ENCODE measurements at regions not wholly inside any gene's neighbourhood (a gene's known extent, or its start where the extent isn't known, plus 50 kb on each side); places are given as distances from the start of the nearest gene placed in this dataset.

DNA sequence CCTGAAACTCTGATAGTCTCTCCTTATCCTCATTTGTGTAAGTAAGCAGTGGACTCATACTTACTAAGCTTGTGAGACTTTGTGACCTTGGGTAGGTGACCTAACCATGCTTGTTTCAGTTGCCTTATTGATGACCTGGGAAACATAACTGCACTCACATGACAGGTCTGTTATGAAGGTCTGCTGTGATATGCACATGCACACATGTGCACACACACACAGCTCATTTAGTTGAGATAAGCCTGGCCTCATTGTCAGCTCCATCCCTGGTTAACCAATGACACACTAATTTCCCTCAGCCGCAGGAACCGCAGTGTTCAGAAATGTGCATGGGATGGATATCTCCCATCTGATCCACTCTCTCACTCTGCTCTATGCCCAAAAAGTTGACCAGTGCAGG, 177.2 kb downstream of the GPAM start:
- in situ Hi-C loops (cut with MboI; ENCODE audit: low sequenced_read_pairs, unreplicated experiment): no loop called here
- TF ChIP-seq, protein P1, sequence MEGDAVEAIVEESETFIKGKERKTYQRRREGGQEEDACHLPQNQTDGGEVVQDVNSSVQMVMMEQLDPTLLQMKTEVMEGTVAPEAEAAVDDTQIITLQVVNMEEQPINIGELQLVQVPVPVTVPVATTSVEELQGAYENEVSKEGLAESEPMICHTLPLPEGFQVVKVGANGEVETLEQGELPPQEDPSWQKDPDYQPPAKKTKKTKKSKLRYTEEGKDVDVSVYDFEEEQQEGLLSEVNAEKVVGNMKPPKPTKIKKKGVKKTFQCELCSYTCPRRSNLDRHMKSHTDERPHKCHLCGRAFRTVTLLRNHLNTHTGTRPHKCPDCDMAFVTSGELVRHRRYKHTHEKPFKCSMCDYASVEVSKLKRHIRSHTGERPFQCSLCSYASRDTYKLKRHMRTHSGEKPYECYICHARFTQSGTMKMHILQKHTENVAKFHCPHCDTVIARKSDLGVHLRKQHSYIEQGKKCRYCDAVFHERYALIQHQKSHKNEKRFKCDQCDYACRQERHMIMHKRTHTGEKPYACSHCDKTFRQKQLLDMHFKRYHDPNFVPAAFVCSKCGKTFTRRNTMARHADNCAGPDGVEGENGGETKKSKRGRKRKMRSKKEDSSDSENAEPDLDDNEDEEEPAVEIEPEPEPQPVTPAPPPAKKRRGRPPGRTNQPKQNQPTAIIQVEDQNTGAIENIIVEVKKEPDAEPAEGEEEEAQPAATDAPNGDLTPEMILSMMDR (IDR thresholded peaks at IDR 0.05; ENCODE audit: borderline replicate concordance, control extremely low read depth, extremely low read depth, insufficient read depth, missing control alignments): no peak
- no peak for DNase-seq (ENCODE audit: low spot score)

DNA sequence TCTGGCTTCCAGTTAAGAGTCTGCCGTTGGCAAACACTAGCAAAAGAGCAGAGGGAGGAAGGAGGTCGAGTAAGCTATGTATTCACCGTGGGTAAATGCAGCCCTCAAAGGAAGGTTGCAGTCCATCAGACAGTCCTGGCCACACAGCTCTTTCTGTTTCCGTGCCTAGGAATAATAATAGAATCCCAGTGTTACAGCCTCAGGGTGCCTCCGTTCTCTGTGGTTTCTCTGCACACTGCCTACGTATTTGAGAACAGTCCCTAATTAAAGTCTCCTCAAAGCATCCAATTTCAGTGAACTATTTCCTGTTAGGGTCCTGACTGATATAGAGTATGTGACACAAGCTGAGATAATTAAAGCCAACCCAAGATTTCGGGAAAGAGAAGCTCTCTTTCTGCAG, 176.7 kb downstream of the GPAM start:
- TF ChIP-seq, protein P1 (IDR thresholded peaks at IDR 0.05; ENCODE audit: borderline replicate concordance, control extremely low read depth, extremely low read depth, insufficient read depth, missing control alignments): no peak
- no peak for DNase-seq (ENCODE audit: low spot score)
- in situ Hi-C loops (cut with MboI; ENCODE audit: low sequenced_read_pairs, unreplicated experiment): no loop called here

DNA sequence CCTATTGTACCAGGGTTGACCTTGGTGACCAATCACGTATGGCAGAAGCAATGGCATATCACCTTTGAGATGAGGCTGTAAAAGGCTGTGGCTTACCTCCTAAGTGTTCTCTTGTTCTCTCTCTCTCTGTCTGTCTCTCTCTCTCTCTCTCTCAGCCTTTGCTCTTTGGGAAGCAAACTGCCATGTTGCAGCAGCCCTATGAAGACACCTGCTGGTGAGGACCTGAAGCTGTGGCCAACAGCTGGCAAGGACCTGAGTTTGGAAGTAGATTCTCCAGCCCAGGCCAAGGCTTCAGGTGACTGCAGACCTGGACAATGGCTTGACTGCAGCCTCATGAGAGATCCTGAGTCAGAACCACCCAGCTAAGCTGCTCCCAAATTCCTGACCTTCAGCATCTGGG, 161.4 kb downstream of the GPAM start:
- no peak for DNase-seq (ENCODE audit: low spot score)
- TF ChIP-seq, protein P1 (IDR thresholded peaks at IDR 0.05; ENCODE audit: borderline replicate concordance, control extremely low read depth, extremely low read depth, insufficient read depth, missing control alignments): no peak
- in situ Hi-C loops (cut with MboI; ENCODE audit: low sequenced_read_pairs, unreplicated experiment): no loop called here

DNA sequence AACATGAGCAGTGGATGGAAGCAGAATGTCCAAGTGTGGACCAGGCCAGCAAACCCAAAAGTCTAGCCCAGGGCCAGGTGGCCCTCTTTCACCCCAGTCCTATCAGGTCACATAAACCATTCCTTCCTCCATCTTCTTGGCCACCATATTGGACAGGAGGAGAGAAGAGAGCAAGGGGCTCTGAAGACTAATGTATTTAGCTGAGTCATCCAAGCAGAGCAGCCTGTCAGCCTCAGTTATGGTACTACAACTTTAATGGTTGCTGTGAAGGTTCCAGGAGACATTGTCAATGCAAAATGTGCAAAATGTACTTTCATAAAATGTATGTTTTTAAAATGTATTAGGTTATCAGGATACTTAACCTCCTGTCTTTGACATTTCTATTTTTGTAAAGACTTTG, 159.5 kb downstream of the GPAM start:
- no peak for DNase-seq (ENCODE audit: low spot score)
- in situ Hi-C loops (cut with MboI; ENCODE audit: low sequenced_read_pairs, unreplicated experiment): no loop called here
- TF ChIP-seq, protein P1 (IDR thresholded peaks at IDR 0.05; ENCODE audit: borderline replicate concordance, control extremely low read depth, extremely low read depth, insufficient read depth, missing control alignments): no peak

DNA sequence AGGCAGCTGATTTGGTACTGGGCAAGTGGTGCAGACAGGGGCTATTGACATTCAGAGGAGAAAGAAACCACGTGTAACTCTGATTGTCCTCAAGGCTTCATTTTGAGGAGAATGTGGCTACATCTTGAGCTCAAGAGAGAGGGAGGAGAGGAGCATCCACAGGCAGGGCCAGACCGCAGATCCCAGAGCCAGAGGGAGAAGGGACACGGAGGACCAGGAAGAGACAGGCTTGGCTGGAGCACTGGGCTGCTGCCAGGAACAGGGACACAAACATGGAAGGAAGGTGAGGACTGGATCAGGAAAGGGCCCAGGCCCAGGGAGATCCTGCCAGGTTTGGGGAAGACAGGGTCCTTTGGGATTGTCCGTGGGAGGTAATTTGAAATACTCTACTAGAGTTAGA, 158.3 kb downstream of the GPAM start:
- no peak for DNase-seq (ENCODE audit: low spot score)
- in situ Hi-C loops (cut with MboI; ENCODE audit: low sequenced_read_pairs, unreplicated experiment): no loop called here
- TF ChIP-seq, protein P1 (IDR thresholded peaks at IDR 0.05; ENCODE audit: borderline replicate concordance, control extremely low read depth, extremely low read depth, insufficient read depth, missing control alignments): no peak

DNA sequence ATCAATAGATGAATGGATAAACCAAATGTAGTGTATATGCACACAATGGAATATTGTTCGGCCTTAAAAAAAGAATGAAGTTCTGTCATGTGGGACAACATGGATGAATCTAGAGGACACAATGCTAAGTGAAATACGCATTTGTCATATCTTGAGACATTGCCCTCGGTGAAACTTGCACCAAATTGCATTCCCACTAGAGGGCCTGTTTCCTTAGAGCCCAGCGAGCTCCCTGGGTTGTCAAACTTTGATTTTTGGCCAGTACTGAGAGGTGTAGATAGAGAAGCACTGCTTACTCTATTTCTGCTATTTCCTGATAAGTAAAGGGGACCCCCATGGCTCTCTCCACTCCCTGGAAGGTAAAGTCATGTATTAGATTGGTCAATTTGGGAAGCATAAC, 157.1 kb downstream of the GPAM start:
- in situ Hi-C loops (cut with MboI; ENCODE audit: low sequenced_read_pairs, unreplicated experiment): no loop called here
- TF ChIP-seq, protein P1 (IDR thresholded peaks at IDR 0.05; ENCODE audit: borderline replicate concordance, control extremely low read depth, extremely low read depth, insufficient read depth, missing control alignments): no peak
- no peak for DNase-seq (ENCODE audit: low spot score)

DNA sequence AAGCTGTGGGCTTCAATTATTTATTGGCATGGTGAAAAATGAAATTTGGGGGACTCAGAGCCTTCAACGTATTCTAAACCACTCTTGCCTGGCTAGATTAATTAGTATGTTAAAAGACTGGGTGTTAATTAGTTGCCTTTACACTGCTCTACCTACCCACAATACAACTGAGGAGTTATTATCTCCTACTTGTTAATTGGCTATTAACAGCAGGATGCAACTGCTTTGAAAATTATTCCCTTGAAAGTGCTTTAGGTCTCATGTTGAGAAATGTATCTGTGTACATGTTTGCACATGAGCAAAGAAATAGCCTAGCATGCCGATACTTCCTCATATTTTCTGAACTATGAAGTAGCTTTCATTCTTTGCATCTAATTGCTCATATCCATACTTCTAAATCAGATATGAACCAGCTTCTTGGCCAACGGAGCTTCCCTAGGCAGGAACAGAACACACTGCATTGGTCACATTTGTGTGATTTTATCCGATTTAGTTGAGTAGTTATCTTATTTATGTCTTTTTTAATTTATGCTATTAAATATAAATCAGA, 155.8 kb downstream of the GPAM start:
- DNase-seq (ENCODE audit: low spot score): no peak
- in situ Hi-C loops (cut with MboI; ENCODE audit: low sequenced_read_pairs, unreplicated experiment): no loop called here

More for the DNA sequence above, 155.8 kb downstream of the GPAM start:
- TF ChIP-seq, protein P1 (IDR thresholded peaks at IDR 0.05; ENCODE audit: borderline replicate concordance, control extremely low read depth, extremely low read depth, insufficient read depth, missing control alignments): no peak

All from GM13976 (cell line).